GM06990 (cell line): ENCODE measurements at regions not wholly inside any gene's neighbourhood (a gene's known extent, or its start where the extent isn't known, plus 50 kb on each side); places are given as distances from the start of the nearest gene placed in this dataset.

Experiments used
- DNase-seq: peaks from one replicate; pipeline ENCODE4 v3.0.0-alpha.2; 2011; ENCODE audit not compliant: insufficient read length; ENCODE audit errors: extremely low read depth
- H3K27me3 ChIP-seq: replicated peaks from 2 replicates; pipeline ENCODE4 v1.6.0; 2011; ENCODE audit warnings: low read length; ENCODE audit not compliant: control insufficient read depth, insufficient read depth
- H3K36me3 ChIP-seq: 2 replicates; pipeline ENCODE4 v1.5.1; 2011; ENCODE audit warnings: low read length; ENCODE audit not compliant: control insufficient read depth, insufficient read depth
- H3K4me3 ChIP-seq: replicated peaks from 2 replicates; pipeline ENCODE4 v1.5.1; 2011; ENCODE audit warnings: low read depth, mild to moderate bottlenecking, control low read depth, low read length
- CTCF ChIP-seq: IDR thresholded peaks from 2 replicates; pipeline ENCODE4 v1.5.1; 2011; ENCODE audit warnings: low read length, control low read depth, mild to moderate bottlenecking, inconsistent platforms; ENCODE audit not compliant: insufficient read depth, poor library complexity, severe bottlenecking

DNA sequence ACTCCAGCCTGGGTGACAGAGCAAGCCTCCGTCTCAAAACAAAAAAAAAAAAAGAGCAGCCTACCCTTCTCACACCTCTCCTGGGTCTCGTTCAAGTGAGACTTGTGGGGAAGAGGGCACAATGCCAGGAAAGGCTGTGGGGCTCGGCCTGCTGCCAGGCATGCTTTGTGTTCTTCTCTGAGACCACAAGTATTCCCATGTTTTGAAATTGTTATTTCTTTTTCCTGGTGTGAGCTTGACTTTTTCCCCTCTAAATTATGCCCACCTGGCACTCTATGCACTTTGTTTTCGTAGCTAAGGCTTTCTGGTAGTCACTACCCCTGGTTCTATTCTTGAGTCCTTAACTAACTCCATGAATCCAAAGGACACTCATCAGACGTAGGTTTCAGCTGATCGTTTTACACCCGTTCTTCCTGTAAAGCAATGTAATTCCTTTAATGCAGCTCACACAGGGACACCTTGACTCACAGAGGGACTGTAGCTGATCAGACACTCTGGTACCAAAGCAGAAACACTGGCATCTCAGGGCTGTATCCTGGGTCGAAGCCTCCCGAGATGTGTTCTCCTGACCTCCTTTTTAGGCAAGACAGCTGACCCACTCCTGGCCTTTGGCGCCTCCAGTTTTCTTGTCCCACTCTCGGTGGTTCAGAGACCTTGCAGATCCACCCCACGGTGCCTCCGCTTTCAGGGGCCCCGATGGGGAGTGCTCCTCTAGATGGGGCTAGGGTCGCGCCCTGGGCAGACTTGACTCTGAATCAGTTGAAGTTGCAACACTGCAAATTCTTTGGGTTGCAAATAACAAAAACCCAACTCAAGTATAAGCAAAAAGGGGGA lies 193.3 kb upstream of the AGAP1 start:
- Histone ChIP-seq H3K4me3 (no peak overlapping the region), H3K36me3 (no peaks in the 10 kb centered on the region), H3K27me3 (no peaks in the 10 kb centered on the region)
- TF ChIP-seq CTCF = no peak
- DNase-seq = no peak

GRCh38 chr2:235301202-235302076 lies 192.4 kb upstream of the AGAP1 start:
- DNase-seq = no peak
- H3K36me3 ChIP-seq = no peaks in the 10 kb centered on the region
- H3K27me3 ChIP-seq = no peaks in the 10 kb centered on the region
- no peak for TF ChIP-seq CTCF
- no peak overlapping the region for H3K4me3 ChIP-seq

GRCh38 chr2:235302263-235302662 lies 191.6 kb upstream of the AGAP1 start:
- no peak overlapping the region for H3K4me3 ChIP-seq
- no peak for TF ChIP-seq CTCF
- DNase-seq = no peak
- H3K36me3 ChIP-seq = no peaks in the 10 kb centered on the region
- H3K27me3 ChIP-seq = no peaks in the 10 kb centered on the region

DNA sequence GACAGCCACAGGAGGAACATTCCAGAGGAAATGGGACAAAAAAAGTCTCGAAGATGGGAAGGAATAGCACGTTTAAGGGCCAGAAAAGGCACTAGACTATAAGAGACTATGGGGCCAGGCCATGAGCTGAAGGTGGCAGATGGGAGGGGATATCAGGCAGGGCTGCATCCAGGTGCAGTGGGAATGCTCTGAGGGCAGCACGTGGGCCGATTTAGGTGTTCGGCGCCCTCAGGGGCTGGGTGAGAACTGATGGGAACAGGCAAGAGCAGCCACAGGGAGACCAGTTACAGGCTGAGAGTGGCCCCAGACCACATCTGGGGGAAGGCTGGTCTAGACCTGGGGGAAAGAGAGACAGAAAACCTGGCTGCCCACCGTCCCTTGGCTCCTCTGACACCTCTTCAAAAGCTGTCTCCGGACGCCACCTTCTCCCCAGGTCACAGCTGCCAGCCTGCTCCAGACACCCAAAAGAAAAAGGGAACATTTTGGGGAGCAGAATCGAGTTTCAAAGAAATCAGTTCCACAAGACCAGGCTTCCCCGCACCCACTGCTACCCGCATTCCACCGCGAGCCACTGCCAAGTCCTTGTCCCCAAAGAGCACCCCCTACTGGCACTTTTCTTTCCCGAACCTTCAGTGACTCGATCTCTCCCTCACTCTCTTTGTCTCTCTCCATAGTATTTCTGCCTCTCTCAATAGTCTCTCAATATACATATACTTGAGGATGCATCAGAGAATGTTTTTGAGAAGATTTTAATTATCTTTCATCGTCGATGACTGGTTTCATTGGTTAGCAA lies 190.1 kb upstream of the AGAP1 start:
- DNase-seq = no peak
- no peak for TF ChIP-seq CTCF
- no peaks in the 10 kb centered on the region for H3K27me3 ChIP-seq

GRCh38 chr2:235305678-235306077 lies 188.2 kb upstream of the AGAP1 start:
- no peaks in the 10 kb centered on the region for H3K36me3 ChIP-seq
- H3K27me3 ChIP-seq = no peaks in the 10 kb centered on the region
- no peak for DNase-seq
- H3K4me3 ChIP-seq = no peak overlapping the region
- no peak for TF ChIP-seq CTCF

More for the DNA sequence above, 190.1 kb upstream of the AGAP1 start:
- Histone ChIP-seq H3K4me3 (no peak overlapping the region), H3K36me3 (no peaks in the 10 kb centered on the region)
